ENCODE measurements at regions not wholly inside any gene's neighbourhood (a gene's known extent, or its start where the extent isn't known, plus 50 kb on each side); places are given as distances from the start of the nearest gene placed in this dataset.

GRCh38 chr20:57004951-57005933 lies 261.2 kb downstream of the BMP7 start:
- DNase-seq, result no peak
- H3K9me3 Mint-ChIP-seq, result no peaks in the 10 kb centered on the region
- no peak overlapping the region for H3K27ac Mint-ChIP-seq
- H3K27me3 Mint-ChIP-seq (ENCODE audit: low read depth, poor library complexity), result peaks cover 11% of the 10 kb centered on the region
- no peak overlapping the region for H3K4me3 Mint-ChIP-seq
- no peaks in the 10 kb centered on the region for H3K36me3 Mint-ChIP-seq (ENCODE audit: low read depth)
- no peak for TF ChIP-seq CTCF (IDR thresholded peaks at IDR 0.05)
- peaks cover 54% of the 10 kb centered on the region for H3K4me1 Mint-ChIP-seq

GRCh38 chr20:57006411-57007170 lies 259.9 kb downstream of the BMP7 start:
- Mint-ChIP-seq H3K4me3 (no peak overlapping the region), H3K4me1 (peaks cover 55% of the 10 kb centered on the region)

GRCh38 chr20:57007171-57007540 lies 259.3 kb downstream of the BMP7 start:
- Mint-ChIP-seq H3K9me3 (no peaks in the 10 kb centered on the region), H3K4me1 (peaks cover 55% of the 10 kb centered on the region), H3K27ac (peak overlapping the region; percentile 96), H3K4me3 (no peak overlapping the region), H3K27me3 (ENCODE audit: low read depth, poor library complexity) (peaks cover 7% of the 10 kb centered on the region), H3K36me3 (ENCODE audit: low read depth) (no peaks in the 10 kb centered on the region)
- DNase-seq, result no peak
- no peak for TF ChIP-seq CTCF (IDR thresholded peaks at IDR 0.05)

More at GRCh38 chr20:57006411-57007170, 259.9 kb downstream of the BMP7 start:
- no peak for DNase-seq
- Mint-ChIP-seq H3K36me3 (ENCODE audit: low read depth) (no peaks in the 10 kb centered on the region), H3K9me3 (no peaks in the 10 kb centered on the region), H3K27me3 (ENCODE audit: low read depth, poor library complexity) (peaks cover 11% of the 10 kb centered on the region), H3K27ac (peak overlapping the region; percentile 96)
- no peak for TF ChIP-seq CTCF (IDR thresholded peaks at IDR 0.05)

- peak overlapping the region; percentile 96 for H3K27ac Mint-ChIP-seq
- H3K4me1 Mint-ChIP-seq, result peaks cover 54% of the 10 kb centered on the region
- H3K27me3 Mint-ChIP-seq (ENCODE audit: low read depth, poor library complexity), result peaks cover 6% of the 10 kb centered on the region
- H3K9me3 Mint-ChIP-seq, result no peaks in the 10 kb centered on the region
- no peaks in the 10 kb centered on the region for H3K36me3 Mint-ChIP-seq (ENCODE audit: low read depth)
- no peak for DNase-seq
- no peak for TF ChIP-seq CTCF (IDR thresholded peaks at IDR 0.05)
- H3K4me3 Mint-ChIP-seq, result no peak overlapping the region
Observed at GRCh38 chr20:57008217-57008616, 258.2 kb downstream of the BMP7 start.

- Mint-ChIP-seq H3K36me3 (ENCODE audit: low read depth) (no peaks in the 10 kb centered on the region), H3K27ac (peak overlapping the region; percentile 42), H3K27me3 (ENCODE audit: low read depth, poor library complexity) (peaks cover 13% of the 10 kb centered on the region), H3K4me1 (peaks cover 61% of the 10 kb centered on the region), H3K9me3 (no peaks in the 10 kb centered on the region), H3K4me3 (no peak overlapping the region)
- no peak for DNase-seq
- TF ChIP-seq CTCF (IDR thresholded peaks at IDR 0.05), result no peak
Observed at GRCh38 chr20:57009355-57009754, 257.1 kb downstream of the BMP7 start.

Data from nephron progenitor cell (in vitro differentiated cells).